B cell (primary cell): ENCODE measurements at regions not wholly inside any gene's neighbourhood (a gene's known extent, or its start where the extent isn't known, plus 50 kb on each side); places are given as distances from the start of the nearest gene placed in this dataset.

Experiments
- EZH2 ChIP-seq: IDR thresholded peaks from 2 replicates; pipeline ENCODE4 v1.6.1; 2012; ENCODE audit warnings: borderline replicate concordance, low read depth, mild to moderate bottlenecking, moderate library complexity, low read length; ENCODE audit not compliant: insufficient read depth, poor library complexity, severe bottlenecking
- TF ChIP-seq, protein P1 (sequence below): fragments of 200-600 bp; IDR thresholded peaks from one replicate; pipeline ENCODE4 v1.8.0; 2022; ENCODE audit warnings: antibody characterized with exemption, mild to moderate bottlenecking

DNA sequence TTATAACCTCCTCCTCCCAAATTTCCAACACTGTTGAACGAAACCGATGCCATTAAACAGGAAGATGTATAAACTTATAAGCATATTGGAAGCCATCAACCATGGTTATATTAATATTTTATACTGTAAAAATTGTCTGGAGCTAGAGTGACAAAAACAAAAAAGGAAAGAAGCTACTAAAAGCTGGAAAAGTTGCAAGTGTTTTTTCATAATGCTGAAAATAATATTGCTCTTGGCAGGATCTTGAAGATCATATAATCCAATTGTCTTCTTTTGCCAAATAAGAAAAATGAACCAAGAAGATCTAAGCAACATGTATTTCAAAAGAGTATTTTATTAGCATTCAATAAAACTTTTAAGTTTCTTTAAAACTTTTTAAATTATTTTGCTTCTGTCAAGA lies 268.9 kb upstream of the HSF2 start:
- TF ChIP-seq, protein P1, sequence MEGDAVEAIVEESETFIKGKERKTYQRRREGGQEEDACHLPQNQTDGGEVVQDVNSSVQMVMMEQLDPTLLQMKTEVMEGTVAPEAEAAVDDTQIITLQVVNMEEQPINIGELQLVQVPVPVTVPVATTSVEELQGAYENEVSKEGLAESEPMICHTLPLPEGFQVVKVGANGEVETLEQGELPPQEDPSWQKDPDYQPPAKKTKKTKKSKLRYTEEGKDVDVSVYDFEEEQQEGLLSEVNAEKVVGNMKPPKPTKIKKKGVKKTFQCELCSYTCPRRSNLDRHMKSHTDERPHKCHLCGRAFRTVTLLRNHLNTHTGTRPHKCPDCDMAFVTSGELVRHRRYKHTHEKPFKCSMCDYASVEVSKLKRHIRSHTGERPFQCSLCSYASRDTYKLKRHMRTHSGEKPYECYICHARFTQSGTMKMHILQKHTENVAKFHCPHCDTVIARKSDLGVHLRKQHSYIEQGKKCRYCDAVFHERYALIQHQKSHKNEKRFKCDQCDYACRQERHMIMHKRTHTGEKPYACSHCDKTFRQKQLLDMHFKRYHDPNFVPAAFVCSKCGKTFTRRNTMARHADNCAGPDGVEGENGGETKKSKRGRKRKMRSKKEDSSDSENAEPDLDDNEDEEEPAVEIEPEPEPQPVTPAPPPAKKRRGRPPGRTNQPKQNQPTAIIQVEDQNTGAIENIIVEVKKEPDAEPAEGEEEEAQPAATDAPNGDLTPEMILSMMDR = no peak
- TF ChIP-seq EZH2 = no peak
